Activated CD4-positive, alpha-beta T cell treated with anti-CD3 and anti-CD28 coated beads, Interleukin-2, amount 10 ng/mL, durations not matched to agents 7 days and 5 days (primary cell): ENCODE measurements at regions not wholly inside any gene's neighbourhood (a gene's known extent, or its start where the extent isn't known, plus 50 kb on each side); places are given as distances from the start of the nearest gene placed in this dataset.
"Not testable (repeated sequence)": the region's sequence is repeated elsewhere in the genome, so short reads cannot be mapped to it uniquely, and the experiment has no call there.

Experiments
- CTCF ChIA-PET: fragments of 350-600 bp; sonication (Branson Sonifier 250); formaldehyde crosslinking; loops from one replicate; lab custom pipeline; 2021; ENCODE audit warnings: antibody characterized with exemption; lab: Charles Lee
- POLR2A ChIA-PET: fragments of 350-600 bp; sonication (Branson Sonifier 250); formaldehyde crosslinking; loops from one replicate; lab custom pipeline; 2021; ENCODE audit warnings: antibody characterized with exemption; lab: Charles Lee
- DNase-seq: peaks from one replicate; pipeline ENCODE4 v3.0.0-alpha.2; 2020
- H3K27ac Mint-ChIP-seq: one replicate; pipeline ENCODE4 v1.8.0; 2021; ENCODE audit warnings: mild to moderate bottlenecking, moderate library complexity, mixed read lengths
- H3K27me3 Mint-ChIP-seq: one replicate; pipeline ENCODE4 v1.8.0; 2021; ENCODE audit warnings: mixed read lengths
- H3K36me3 Mint-ChIP-seq: one replicate; pipeline ENCODE4 v1.8.0; 2021; ENCODE audit warnings: low read depth, mixed read lengths
- H3K4me1 Mint-ChIP-seq: one replicate; pipeline ENCODE4 v1.8.0; 2021; ENCODE audit warnings: mixed read lengths
- H3K4me3 Mint-ChIP-seq: one replicate; pipeline ENCODE4 v1.8.0; 2021; ENCODE audit warnings: mild to moderate bottlenecking, moderate library complexity, mixed read lengths
- H3K9me3 Mint-ChIP-seq: one replicate; pipeline ENCODE4 v1.8.0; 2021; ENCODE audit warnings: mixed read lengths

- H3K27ac Mint-ChIP-seq, CTCF ChIA-PET: not testable (repeated sequence)
Observed at GRCh38 chr16:22572331-22573224, 61.9 kb downstream of the NPIPB5 start.

GRCh38 chr16:22573225-22573530, 62.5 kb downstream of the NPIPB5 start:
- DNase-seq, CTCF ChIA-PET, H3K27ac Mint-ChIP-seq, POLR2A ChIA-PET, H3K4me1 Mint-ChIP-seq, H3K9me3 Mint-ChIP-seq, H3K4me3 Mint-ChIP-seq, H3K36me3 Mint-ChIP-seq: not testable (repeated sequence)
- H3K27me3 Mint-ChIP-seq: peaks cover 14% of the 10 kb centered on the region

More at GRCh38 chr16:22572331-22573224, 61.9 kb downstream of the NPIPB5 start:
- H3K9me3 Mint-ChIP-seq, H3K4me3 Mint-ChIP-seq, DNase-seq, POLR2A ChIA-PET, H3K4me1 Mint-ChIP-seq, H3K36me3 Mint-ChIP-seq: not testable (repeated sequence)
- peaks cover 14% of the 10 kb centered on the region for H3K27me3 Mint-ChIP-seq

DNA sequence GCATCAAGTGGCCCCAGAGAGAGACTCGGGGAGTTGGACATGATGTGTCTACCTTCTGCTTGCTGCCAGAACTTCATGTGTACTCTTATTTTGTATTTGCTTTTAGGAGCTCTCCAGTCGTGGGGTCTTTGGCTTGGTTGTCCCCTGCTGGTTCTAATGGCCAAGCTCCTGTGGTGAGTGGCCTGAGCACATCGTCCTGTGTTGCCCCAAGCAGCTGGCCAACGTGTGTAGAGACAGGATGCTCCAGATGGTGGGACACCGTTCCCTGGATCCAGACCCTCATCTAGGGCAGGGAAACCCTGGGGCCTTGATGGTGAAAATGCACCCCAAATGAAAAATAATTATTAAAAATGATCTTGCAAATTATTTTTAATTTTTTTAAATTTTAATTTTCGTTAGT, 65.8 kb downstream of the NPIPB5 start:
- peaks cover 14% of the 10 kb centered on the region for H3K27me3 Mint-ChIP-seq
- H3K27ac Mint-ChIP-seq, DNase-seq, H3K9me3 Mint-ChIP-seq, CTCF ChIA-PET, POLR2A ChIA-PET, H3K36me3 Mint-ChIP-seq, H3K4me3 Mint-ChIP-seq, H3K4me1 Mint-ChIP-seq: not testable (repeated sequence)

DNA sequence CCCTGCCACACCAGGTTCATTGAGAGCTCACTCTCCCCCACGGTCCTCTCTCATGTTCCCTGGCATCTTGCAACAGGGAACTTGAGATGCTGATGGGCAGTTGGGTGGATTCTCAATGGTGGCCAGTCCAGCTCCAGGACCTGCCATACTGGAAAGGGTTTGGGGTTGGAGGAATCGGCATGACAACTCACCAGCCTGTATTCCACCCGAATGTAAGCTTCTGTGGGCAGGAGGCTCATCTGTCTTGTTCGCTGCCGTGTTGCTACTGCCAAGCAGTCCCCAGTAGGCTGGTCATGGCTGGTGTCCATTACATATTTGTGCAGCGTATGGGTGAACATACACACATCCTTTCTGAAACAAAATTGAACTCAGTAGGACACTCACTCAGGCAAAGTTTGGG, 72.5 kb downstream of the NPIPB5 start:
- not testable (repeated sequence) for DNase-seq

GRCh38 chr16:22584459-22584858, 73.8 kb downstream of the NPIPB5 start:
- H3K4me3 Mint-ChIP-seq, H3K27me3 Mint-ChIP-seq, POLR2A ChIA-PET, DNase-seq, H3K9me3 Mint-ChIP-seq, CTCF ChIA-PET, H3K36me3 Mint-ChIP-seq, H3K4me1 Mint-ChIP-seq, H3K27ac Mint-ChIP-seq: not testable (repeated sequence)

More for the DNA sequence above, 72.5 kb downstream of the NPIPB5 start:
- POLR2A ChIA-PET, H3K4me3 Mint-ChIP-seq, H3K9me3 Mint-ChIP-seq, H3K4me1 Mint-ChIP-seq, H3K36me3 Mint-ChIP-seq, H3K27me3 Mint-ChIP-seq, H3K27ac Mint-ChIP-seq, CTCF ChIA-PET: not testable (repeated sequence)

DNA sequence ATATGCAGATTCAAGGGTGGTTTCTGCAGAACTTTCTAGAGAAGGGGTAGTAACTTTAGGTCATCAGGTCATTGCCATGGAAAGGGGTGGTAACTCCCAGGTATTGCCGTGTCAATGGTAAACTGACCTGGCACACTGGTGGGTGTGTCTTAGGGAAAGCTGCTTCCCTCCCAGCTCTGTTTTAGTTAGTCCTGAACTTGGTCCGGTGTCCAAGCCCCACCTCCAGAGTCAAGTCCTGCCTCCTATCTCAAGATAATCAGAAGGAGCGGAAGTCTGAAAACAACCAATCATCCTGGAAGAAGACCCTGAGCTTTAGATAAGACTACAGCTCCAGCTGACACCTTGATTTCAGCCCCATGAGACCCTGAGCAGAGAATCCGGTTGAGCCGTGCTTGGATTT, 74.2 kb downstream of the NPIPB5 start:
- DNase-seq, H3K9me3 Mint-ChIP-seq, H3K27me3 Mint-ChIP-seq, H3K4me3 Mint-ChIP-seq, CTCF ChIA-PET, H3K27ac Mint-ChIP-seq, H3K4me1 Mint-ChIP-seq, POLR2A ChIA-PET, H3K36me3 Mint-ChIP-seq: not testable (repeated sequence)

GRCh38 chr16:22585431-22585830, 74.7 kb downstream of the NPIPB5 start:
- H3K4me3 Mint-ChIP-seq, H3K9me3 Mint-ChIP-seq, H3K27me3 Mint-ChIP-seq, H3K27ac Mint-ChIP-seq, H3K36me3 Mint-ChIP-seq, CTCF ChIA-PET, DNase-seq, POLR2A ChIA-PET, H3K4me1 Mint-ChIP-seq: not testable (repeated sequence)

DNA sequence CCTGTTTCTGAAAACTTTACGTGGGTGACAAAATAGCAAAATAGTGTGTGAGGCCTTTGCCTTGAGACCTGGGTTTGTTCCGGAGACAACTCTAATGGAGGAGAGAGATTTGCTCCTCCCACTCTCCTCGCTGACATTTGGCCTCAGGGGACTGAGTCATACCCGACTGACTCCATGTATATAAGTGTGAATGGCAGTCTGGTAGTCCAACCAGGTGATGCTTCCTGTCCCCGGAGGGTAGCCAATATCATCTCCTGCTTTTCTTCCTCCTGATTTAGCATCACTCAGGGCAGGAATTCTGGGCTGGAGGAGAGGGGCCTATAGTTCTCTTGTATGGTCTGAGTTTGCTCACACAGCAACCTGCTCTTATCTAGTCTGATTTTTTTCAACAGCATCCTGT, 76.0 kb downstream of the NPIPB5 start:
- DNase-seq, H3K9me3 Mint-ChIP-seq, H3K27ac Mint-ChIP-seq, H3K27me3 Mint-ChIP-seq, H3K36me3 Mint-ChIP-seq, POLR2A ChIA-PET, H3K4me1 Mint-ChIP-seq, H3K4me3 Mint-ChIP-seq, CTCF ChIA-PET: not testable (repeated sequence)

GRCh38 chr16:22589757-22590156, 79.1 kb downstream of the NPIPB5 start:
- CTCF ChIA-PET: not testable (repeated sequence)

DNA sequence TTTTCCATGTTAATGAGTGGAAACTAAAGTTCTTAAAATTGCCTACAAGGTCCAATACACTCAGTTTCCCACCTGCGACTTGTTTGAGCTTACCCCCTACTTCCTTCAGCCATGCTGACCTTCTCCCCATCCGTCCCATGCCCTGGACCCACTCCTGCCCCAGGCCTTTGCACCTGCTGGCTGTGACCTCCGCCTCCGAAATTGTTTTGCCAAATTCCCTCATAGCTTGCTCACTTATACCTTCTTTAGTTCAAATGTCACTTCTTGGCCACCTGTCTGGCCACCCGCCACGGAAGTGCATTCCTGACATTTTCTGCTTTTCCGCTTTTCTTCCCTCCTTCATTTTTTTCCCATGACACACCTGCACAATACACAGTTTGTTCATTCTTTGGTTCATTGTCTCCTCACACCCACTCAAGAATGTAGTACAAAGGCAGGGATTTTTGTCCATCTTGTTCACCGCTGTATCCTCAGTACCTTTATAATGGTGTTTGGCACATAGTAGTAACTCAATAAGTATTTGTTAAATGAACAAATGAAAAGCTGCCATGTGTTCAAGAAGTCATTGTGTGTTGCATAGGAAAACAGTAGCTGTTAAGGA, 85.9 kb downstream of the NPIPB5 start:
- DNase-seq, CTCF ChIA-PET, H3K27ac Mint-ChIP-seq, H3K27me3 Mint-ChIP-seq, H3K36me3 Mint-ChIP-seq, POLR2A ChIA-PET, H3K4me1 Mint-ChIP-seq, H3K9me3 Mint-ChIP-seq, H3K4me3 Mint-ChIP-seq: not testable (repeated sequence)

More at GRCh38 chr16:22589757-22590156, 79.1 kb downstream of the NPIPB5 start:
- H3K36me3 Mint-ChIP-seq, DNase-seq, H3K4me1 Mint-ChIP-seq, H3K4me3 Mint-ChIP-seq, POLR2A ChIA-PET, H3K27me3 Mint-ChIP-seq, H3K9me3 Mint-ChIP-seq, H3K27ac Mint-ChIP-seq: not testable (repeated sequence)

DNA sequence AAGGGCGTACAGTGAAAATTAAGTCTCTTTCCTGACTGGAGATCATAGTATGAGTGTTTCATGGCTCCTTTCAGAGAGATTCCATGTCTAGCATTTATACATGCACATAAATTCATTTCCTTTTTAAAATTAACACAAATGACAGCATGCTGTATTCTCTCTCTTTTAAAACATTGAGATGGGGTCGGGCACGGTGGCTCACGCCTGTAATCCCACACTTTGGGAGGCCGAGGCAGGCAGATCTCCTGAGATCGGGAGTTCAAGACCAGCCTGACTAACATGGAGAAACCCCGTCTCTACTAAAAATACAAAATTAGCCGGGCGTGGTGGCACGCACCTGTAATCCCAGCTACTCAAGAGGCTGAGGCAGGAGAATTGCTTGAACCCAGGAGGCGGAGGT, 93.1 kb downstream of the NPIPB5 start:
- H3K36me3 Mint-ChIP-seq, POLR2A ChIA-PET, H3K27me3 Mint-ChIP-seq, CTCF ChIA-PET, H3K9me3 Mint-ChIP-seq, H3K4me3 Mint-ChIP-seq, H3K27ac Mint-ChIP-seq, DNase-seq, H3K4me1 Mint-ChIP-seq: not testable (repeated sequence)

DNA sequence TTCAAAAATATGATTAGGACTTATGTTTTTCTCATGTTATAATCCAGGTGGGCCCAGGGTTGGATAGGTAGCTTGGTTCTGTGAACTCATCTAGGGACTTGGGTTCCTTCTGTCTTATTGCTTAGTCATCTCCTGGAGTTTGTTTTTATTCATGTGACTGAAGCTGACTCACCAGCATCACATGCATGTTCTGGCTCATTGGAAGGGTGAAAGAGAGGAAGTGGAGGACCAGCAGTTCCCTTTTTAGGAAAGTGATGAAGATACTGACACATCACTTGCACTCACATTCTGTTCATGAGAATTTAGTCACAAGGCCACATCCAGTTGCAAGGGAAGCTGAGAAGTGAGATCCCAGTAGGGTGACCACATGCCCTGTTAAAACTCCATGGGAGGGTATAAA, 95.9 kb downstream of the NPIPB5 start:
- not testable (repeated sequence) for H3K4me3 Mint-ChIP-seq, H3K36me3 Mint-ChIP-seq

DNA sequence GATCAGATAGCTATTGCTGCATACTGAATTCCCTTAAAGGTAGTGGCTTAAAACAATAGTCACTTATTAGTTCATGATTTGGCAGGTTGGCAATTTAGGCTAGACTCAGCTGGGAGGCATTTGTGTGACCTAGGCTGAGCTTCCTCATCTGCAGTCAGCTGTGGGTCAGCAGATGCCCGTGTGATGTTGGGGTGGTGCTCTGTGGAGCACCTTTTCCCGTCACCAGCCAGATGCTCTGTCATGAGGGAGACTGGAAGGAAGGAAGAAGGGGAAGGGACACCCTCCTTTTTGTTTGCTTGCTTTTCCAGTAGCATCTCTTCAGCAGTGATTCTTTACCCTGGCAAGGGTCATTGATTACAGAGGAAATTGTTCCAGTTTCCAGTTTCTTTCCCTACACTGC, 99.1 kb downstream of the NPIPB5 start:
- H3K9me3 Mint-ChIP-seq, H3K27ac Mint-ChIP-seq, H3K27me3 Mint-ChIP-seq, CTCF ChIA-PET, POLR2A ChIA-PET, H3K4me1 Mint-ChIP-seq, DNase-seq, H3K36me3 Mint-ChIP-seq, H3K4me3 Mint-ChIP-seq: not testable (repeated sequence)

More for the DNA sequence above, 95.9 kb downstream of the NPIPB5 start:
- DNase-seq, H3K27ac Mint-ChIP-seq, H3K27me3 Mint-ChIP-seq, H3K9me3 Mint-ChIP-seq, H3K4me1 Mint-ChIP-seq, POLR2A ChIA-PET, CTCF ChIA-PET: not testable (repeated sequence)

DNA sequence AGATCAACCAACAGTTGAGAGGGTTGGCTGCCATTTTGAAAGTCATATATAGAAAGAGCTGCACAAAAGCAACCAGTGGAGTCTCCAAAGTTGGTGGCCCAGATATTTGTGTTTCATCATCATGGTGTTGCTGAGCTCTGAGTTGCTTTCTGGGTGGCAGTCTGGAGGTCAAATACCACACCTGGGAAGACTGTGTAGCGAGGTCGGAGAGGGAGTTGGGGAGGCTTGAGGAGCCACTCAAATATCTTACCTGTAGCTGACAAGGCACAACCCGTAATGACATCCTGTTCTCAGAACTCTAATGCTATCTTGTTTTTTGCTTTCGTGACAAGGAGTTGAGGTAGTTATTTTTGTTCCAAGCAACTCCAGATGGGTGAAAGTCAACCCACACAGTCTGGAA, 100.4 kb downstream of the NPIPB5 start:
- H3K27ac Mint-ChIP-seq, POLR2A ChIA-PET, DNase-seq, H3K9me3 Mint-ChIP-seq, CTCF ChIA-PET, H3K4me3 Mint-ChIP-seq, H3K4me1 Mint-ChIP-seq, H3K36me3 Mint-ChIP-seq, H3K27me3 Mint-ChIP-seq: not testable (repeated sequence)
